NCI-H345 (cell line): ENCODE measurements at regions not wholly inside any gene's neighbourhood (a gene's known extent, or its start where the extent isn't known, plus 50 kb on each side); places are given as distances from the start of the nearest gene placed in this dataset.
"Not testable (repeated sequence)": the region's sequence is repeated elsewhere in the genome, so short reads cannot be mapped to it uniquely, and the experiment has no call there.

Source experiments
- DNase-seq: peaks from one replicate; lab custom pipeline; 2025; lab: John Stamatoyannopoulos, UW

- no peak for DNase-seq
Measured at GRCh38 chr3:124043023-124043422, 51.1 kb upstream of the ROPN1 start.

- DNase-seq: no peak
Measured at GRCh38 chr3:124044956-124045355, 53.0 kb upstream of the ROPN1 start.

GRCh38 chr3:124048967-124049798 lies 57.3 kb upstream of the ROPN1 start:
- DNase-seq: no peak

- DNase-seq: no peak
Measured at GRCh38 chr3:124051636-124052035, 59.7 kb upstream of the ROPN1 start.

- DNase-seq: peak; percentile 9
Measured at GRCh38 chr3:124053871-124054270, 61.9 kb upstream of the ROPN1 start.

GRCh38 chr3:124056846-124057245 lies 64.9 kb upstream of the ROPN1 start:
- DNase-seq: no peak

GRCh38 chr3:124057420-124057819 lies 65.5 kb upstream of the ROPN1 start:
- DNase-seq: no peak

GRCh38 chr3:124059580-124059979 lies 67.7 kb upstream of the ROPN1 start:
- DNase-seq: no peak

- no peak for DNase-seq
Measured at GRCh38 chr3:124063197-124063909, 71.4 kb upstream of the ROPN1 start.

GRCh38 chr3:124064050-124064449 lies 72.1 kb upstream of the ROPN1 start:
- DNase-seq: no peak

GRCh38 chr3:124066543-124066942 lies 74.6 kb upstream of the ROPN1 start:
- not testable (repeated sequence) for DNase-seq

GRCh38 chr3:124069706-124070105 lies 77.8 kb upstream of the ROPN1 start:
- not testable (repeated sequence) for DNase-seq

- DNase-seq: peak; percentile 5
Measured at GRCh38 chr3:124075090-124075489, 83.2 kb upstream of the ROPN1 start.

GRCh38 chr3:124075753-124076152 lies 83.8 kb upstream of the ROPN1 start:
- DNase-seq: no peak

- no peak for DNase-seq
Measured at GRCh38 chr3:124076235-124076634, 84.3 kb upstream of the ROPN1 start.

GRCh38 chr3:124078953-124079911 lies 87.3 kb upstream of the ROPN1 start:
- DNase-seq: peak; percentile 56

- no peak for DNase-seq
Measured at GRCh38 chr3:124079912-124080276, 88.0 kb upstream of the ROPN1 start.

GRCh38 chr3:124082343-124082742 lies 90.4 kb upstream of the ROPN1 start:
- no peak for DNase-seq

- peak; percentile 30 for DNase-seq
Measured at GRCh38 chr3:124084022-124084881, 92.3 kb upstream of the ROPN1 start.

- no peak for DNase-seq
Measured at GRCh38 chr3:124088801-124089200, 96.9 kb upstream of the ROPN1 start.

- DNase-seq: no peak
Measured at GRCh38 chr3:124089214-124089613, 97.3 kb upstream of the ROPN1 start.
